ENCODE measurements at regions not wholly inside any gene's neighbourhood (a gene's known extent, or its start where the extent isn't known, plus 50 kb on each side); places are given as distances from the start of the nearest gene placed in this dataset.

DNA sequence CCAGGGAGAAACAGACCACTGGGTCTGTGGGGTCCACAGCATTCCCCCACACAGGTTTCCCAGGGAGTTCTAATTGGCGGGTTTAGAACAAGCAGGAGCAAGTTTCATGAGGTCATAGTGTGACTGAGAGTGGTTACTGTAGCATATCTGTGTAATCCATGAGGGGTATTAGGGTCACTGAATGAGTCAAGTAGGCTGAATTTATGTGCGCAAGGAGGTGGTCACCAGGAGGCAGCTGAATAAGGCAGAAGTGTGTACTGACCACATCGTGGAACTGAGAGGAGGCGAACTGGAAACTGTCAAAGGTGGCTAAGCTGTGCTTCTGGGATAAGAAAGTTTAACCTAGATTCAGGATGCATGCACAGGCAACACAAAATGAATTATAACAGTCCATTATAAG lies 876.0 kb downstream of the METTL15 start (continued):
- TF ChIP-seq ZNF398 (tag by site-specific recombination; IDR thresholded peaks at IDR 0.05), result no peak
- no peak for TF ChIP-seq ZNF302 (tag by site-specific recombination; IDR thresholded peaks at IDR 0.05; ENCODE audit: low read depth)
- TF ChIP-seq ZNF311 (tag by site-specific recombination; IDR thresholded peaks at IDR 0.05; ENCODE audit: borderline replicate concordance), result no peak

- ChIA-PET POLR2A (no interaction called here), CTCF (no interaction called here)
- no peaks in the 10 kb centered on the region for H3K4me1 ChIP-seq (ENCODE audit: control insufficient read depth, insufficient read depth, low read length)
- H3K9me3 ChIP-seq (ENCODE audit: control insufficient read depth, insufficient read depth, low read depth, low read length), result no peaks in the 10 kb centered on the region
- TF ChIP-seq, protein P1, sequence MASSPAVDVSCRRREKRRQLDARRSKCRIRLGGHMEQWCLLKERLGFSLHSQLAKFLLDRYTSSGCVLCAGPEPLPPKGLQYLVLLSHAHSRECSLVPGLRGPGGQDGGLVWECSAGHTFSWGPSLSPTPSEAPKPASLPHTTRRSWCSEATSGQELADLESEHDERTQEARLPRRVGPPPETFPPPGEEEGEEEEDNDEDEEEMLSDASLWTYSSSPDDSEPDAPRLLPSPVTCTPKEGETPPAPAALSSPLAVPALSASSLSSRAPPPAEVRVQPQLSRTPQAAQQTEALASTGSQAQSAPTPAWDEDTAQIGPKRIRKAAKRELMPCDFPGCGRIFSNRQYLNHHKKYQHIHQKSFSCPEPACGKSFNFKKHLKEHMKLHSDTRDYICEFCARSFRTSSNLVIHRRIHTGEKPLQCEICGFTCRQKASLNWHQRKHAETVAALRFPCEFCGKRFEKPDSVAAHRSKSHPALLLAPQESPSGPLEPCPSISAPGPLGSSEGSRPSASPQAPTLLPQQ (tag by site-specific recombination; IDR thresholded peaks at IDR 0.05), result no peak
- TF ChIP-seq ZNF596 (tag by site-specific recombination; IDR thresholded peaks at IDR 0.05) (no peak), MEIS1 (CRISPR knock-in tag; IDR thresholded peaks at IDR 0.05; ENCODE audit: borderline replicate concordance) (no peak), ZNF529 (tag by site-specific recombination; IDR thresholded peaks at IDR 0.05; ENCODE audit: insufficient replicate concordance) (no peak), ZNF114 (tag by site-specific recombination; IDR thresholded peaks at IDR 0.05) (no peak), ZNF391 (tag by site-specific recombination; IDR thresholded peaks at IDR 0.05; ENCODE audit: borderline replicate concordance, low read depth) (no peak), ZNF585B (tag by site-specific recombination; IDR thresholded peaks at IDR 0.05) (no peak), ZNF239 (tag by site-specific recombination; IDR thresholded peaks at IDR 0.05) (no peak), ZNF324 (tag by site-specific recombination; IDR thresholded peaks at IDR 0.05) (no peak), KLF8 (tag by site-specific recombination; IDR thresholded peaks at IDR 0.05) (no peak), HOXC10 (CRISPR knock-in tag; IDR thresholded peaks at IDR 0.05) (no peak), ZNF555 (tag by site-specific recombination; conservative IDR thresholded peaks at IDR 0.05) (no peak), ZNF664 (tag by site-specific recombination; IDR thresholded peaks at IDR 0.05) (no peak), ZNF174 (tag by site-specific recombination; IDR thresholded peaks at IDR 0.05) (no peak), HOXA7 (CRISPR knock-in tag; IDR thresholded peaks at IDR 0.05; ENCODE audit: borderline replicate concordance) (no peak), ZNF777 (tag by site-specific recombination; IDR thresholded peaks at IDR 0.05; ENCODE audit: borderline replicate concordance) (no peak), ZNF366 (tag by site-specific recombination; conservative IDR thresholded peaks at IDR 0.05) (no peak)
- TF ChIP-seq, protein P2, sequence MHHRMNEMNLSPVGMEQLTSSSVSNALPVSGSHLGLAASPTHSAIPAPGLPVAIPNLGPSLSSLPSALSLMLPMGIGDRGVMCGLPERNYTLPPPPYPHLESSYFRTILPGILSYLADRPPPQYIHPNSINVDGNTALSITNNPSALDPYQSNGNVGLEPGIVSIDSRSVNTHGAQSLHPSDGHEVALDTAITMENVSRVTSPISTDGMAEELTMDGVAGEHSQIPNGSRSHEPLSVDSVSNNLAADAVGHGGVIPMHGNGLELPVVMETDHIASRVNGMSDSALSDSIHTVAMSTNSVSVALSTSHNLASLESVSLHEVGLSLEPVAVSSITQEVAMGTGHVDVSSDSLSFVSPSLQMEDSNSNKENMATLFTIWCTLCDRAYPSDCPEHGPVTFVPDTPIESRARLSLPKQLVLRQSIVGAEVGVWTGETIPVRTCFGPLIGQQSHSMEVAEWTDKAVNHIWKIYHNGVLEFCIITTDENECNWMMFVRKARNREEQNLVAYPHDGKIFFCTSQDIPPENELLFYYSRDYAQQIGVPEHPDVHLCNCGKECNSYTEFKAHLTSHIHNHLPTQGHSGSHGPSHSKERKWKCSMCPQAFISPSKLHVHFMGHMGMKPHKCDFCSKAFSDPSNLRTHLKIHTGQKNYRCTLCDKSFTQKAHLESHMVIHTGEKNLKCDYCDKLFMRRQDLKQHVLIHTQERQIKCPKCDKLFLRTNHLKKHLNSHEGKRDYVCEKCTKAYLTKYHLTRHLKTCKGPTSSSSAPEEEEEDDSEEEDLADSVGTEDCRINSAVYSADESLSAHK (tag by site-specific recombination; IDR thresholded peaks at IDR 0.05), result no peak
- TF ChIP-seq, protein P3, sequence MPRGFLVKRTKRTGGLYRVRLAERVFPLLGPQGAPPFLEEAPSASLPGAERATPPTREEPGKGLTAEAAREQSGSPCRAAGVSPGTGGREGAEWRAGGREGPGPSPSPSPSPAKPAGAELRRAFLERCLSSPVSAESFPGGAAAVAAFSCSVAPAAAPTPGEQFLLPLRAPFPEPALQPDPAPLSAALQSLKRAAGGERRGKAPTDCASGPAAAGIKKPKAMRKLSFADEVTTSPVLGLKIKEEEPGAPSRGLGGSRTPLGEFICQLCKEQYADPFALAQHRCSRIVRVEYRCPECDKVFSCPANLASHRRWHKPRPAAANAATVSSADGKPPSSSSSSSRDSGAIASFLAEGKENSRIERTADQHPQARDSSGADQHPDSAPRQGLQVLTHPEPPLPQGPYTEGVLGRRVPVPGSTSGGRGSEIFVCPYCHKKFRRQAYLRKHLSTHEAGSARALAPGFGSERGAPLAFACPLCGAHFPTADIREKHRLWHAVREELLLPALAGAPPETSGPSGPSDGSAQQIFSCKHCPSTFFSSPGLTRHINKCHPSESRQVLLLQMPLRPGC (tag by site-specific recombination; IDR thresholded peaks at IDR 0.05), result no peak
- no peak overlapping the region for H3K27ac ChIP-seq (ENCODE audit: extremely low read depth, low read depth, low read length)
- no peaks in the 10 kb centered on the region for H3K36me3 ChIP-seq (ENCODE audit: control insufficient read depth in 2 of 2, insufficient read depth in 1 of 2, low read length in 2 of 2)
- H3K4me3 ChIP-seq (ENCODE audit: low read depth, low read length), result no peak overlapping the region
These were observed 875.6 kb downstream of the METTL15 start for GRCh38 chr11:28983780-28984179.
